ENCODE measurements at regions not wholly inside any gene's neighbourhood (a gene's known extent, or its start where the extent isn't known, plus 50 kb on each side); places are given as distances from the start of the nearest gene placed in this dataset.

- no peak for TF ChIP-seq CTCF (conservative IDR thresholded peaks at IDR 0.05)
- no peak for TF ChIP-seq ZFX (IDR thresholded peaks at IDR 0.05)
These were observed 1700.9 kb upstream of the NUDT12 start for GRCh38 chr5:105263515-105263914.
